GM21576 (cell line): ENCODE measurements at regions not wholly inside any gene's neighbourhood (a gene's known extent, or its start where the extent isn't known, plus 50 kb on each side); places are given as distances from the start of the nearest gene placed in this dataset.

Experiments used
- ATAC-seq: cut with Tn5 transposase; IDR thresholded peaks from one replicate; pipeline ENCODE4 v1.9.1; 2021; ENCODE audit warnings: mild to moderate bottlenecking, moderate library complexity; ENCODE audit not compliant: unreplicated experiment

DNA sequence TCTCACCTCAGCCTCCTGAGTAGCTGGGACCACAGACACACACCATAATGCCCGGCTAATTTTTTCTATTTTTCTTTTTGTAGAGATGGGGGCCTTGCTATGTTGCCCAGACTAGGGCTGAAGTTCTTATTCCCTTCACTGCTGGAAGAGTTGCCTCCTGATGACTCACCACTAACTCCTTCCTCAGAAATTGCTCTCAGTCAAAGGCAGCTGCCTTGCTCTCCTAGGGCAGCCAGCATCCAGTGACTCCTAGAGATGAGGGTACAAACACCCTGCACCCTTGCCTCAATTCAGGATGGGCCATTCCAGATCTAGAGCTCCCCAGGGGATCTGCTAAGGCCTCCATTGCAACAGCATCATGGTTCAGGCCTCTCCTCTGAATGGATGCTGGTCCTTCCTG lies 54.0 kb upstream of the RASSF8 start:
- ATAC-seq, result no peak

DNA sequence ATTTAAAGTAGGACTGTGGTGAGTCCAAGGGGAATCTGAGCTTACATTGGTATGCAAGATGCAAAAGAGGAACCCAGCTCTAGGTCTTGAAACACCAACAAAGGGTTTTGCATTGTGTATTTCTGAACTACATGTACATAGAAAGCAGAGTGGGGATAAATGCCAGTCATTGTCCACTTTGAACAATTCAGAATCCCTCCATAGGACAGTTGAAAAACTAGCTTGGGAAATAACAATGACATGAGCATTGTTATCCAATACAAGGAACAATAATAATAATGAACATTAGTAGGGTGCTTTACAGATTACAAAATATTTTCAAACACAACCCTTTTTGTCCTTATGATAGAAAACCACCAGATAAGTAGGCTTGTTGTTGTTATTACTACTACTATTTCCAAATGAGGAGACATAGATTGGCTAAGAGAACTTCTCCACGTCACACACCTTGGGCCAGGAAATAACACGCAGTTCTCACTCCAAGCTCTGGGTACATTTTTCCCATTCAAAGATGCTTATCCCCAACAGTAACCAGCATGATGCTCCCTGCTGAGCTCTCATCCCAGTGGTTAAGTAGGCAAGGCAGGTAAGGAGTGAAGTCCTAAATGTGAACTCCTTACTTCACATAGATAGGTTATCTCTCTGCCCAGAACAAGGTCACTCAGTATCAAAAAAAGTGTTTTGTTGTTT lies 51.7 kb upstream of the RASSF8 start:
- no peak for ATAC-seq
